Pancreas (tissue), 10 donors: ENCODE measurements at regions not wholly inside any gene's neighbourhood (a gene's known extent, or its start where the extent isn't known, plus 50 kb on each side); places are given as distances from the start of the nearest gene placed in this dataset.

Source experiments
- ATAC-seq, 4 donors: fragments of 200-7000 bp; cut with Tn5 transposase; one replicate each; pipeline versions ENCODE4 v1.8.0 to v1.9.1; 2020; ENCODE audit warnings: mild to moderate bottlenecking in 4 of 4, moderate library complexity in 4 of 4
- DNase-seq, 6 donors: peaks; one replicate each; pipeline ENCODE4 v3.0.0-alpha.2; 2020
- FAIRE-seq: peaks from 2 replicates; lab custom pipeline; 2012; peaks lifted over from hg19 to GRCh38; lab: Jason Lieb, UNC
- H3K27ac ChIP-seq, 4 donors: fragments of 200-600 bp; sonication (generic); 1 replicate in 3 of 4; 2 replicates in 1 of 4; pipeline versions ENCODE4 v1.5.0 to v1.8.0; 2020
- H3K27me3 ChIP-seq, 4 donors: fragments of 200-600 bp; one replicate each; pipeline ENCODE4 v1.8.0; 2021
- H3K36me3 ChIP-seq, 3 donors: fragments of 200-600 bp; sonication (generic) in 1 of 3; one replicate each; pipeline versions ENCODE4 v1.5.0 to v1.8.0; 2020 to 2021
- H3K4me1 ChIP-seq, 3 donors: fragments of 200-600 bp; one replicate each; pipeline ENCODE4 v1.8.0; 2021
- H3K4me3 ChIP-seq, 4 donors: fragments of 200-600 bp; sonication (generic) in 2 of 4; one replicate each; pipeline versions ENCODE4 v1.5.0 to v1.8.0; 2020 to 2021
- H3K9me3 ChIP-seq, 4 donors: fragments of 200-600 bp; one replicate each; pipeline ENCODE4 v1.8.0; 2021
- WGBS, 2 donors: extraction: QIAGEN DNeasy Blood & Tissue Kit; methylation state at CpG; one replicate each; pipeline ENCODE4 v1.1.7; 2013; 5-methylcytosine and 5-hydroxymethylcytosine counted together
- intact Hi-C, 3 donors: fragments of 100-400 bp; cut with DNase I; formaldehyde crosslinking; loops; one replicate each; pipeline versions ENCODE4 v1.11.1 to v1.14.2; 2022
- TF ChIP-seq, protein P1 (sequence below), 4 donors: fragments of 200-600 bp; sonication (generic) in 3 of 4; IDR thresholded peaks; one replicate each; pipeline versions ENCODE4 v1.5.0 to v1.8.0; 2021; ENCODE audit warnings: antibody characterized with exemption in 4 of 4
- donor health status: healthy with polysubstance abuse.
- donor health status: DM: no; HTN: no; CAD: no; lungs with moderate emphysema.
- donor health status: DM: no; HTN: no; CAD: no.
- donor health status: control.
- donor health status: control.
- donor health status: Bipolar disorder and iron deficiency.
- donor health status: DM: yes; HTN: yes; CAD: no.
- donor health status: DM: no; HTN: no; CAD: no.
- donor health status: DM: no; HTN: no; CAD: no.
- donor health status: DM: yes; HTN: yes; CAD: no.

DNA sequence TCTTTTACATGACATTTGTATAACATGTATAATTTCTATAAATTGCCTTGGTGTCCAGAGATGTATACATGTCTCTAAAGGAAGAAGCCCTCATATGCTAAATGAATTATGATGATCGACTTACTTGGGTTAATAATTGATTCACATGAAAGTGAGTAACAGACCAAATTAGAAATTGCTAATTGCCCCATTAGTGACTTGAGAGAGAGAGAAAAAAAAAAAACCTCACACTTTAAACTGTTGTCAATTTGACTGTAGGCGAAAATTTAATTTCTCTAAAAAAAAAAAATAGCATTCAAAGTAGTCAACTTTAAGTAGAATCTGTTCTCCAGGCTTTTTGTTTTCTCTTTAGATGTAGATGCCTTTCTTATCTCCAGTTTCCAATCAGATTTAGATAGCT, 383.3 kb downstream of the SH2D4B start:
- FAIRE-seq (no peak), DNase-seq (no peak), ATAC-seq (no peak)
- no peaks in the 10 kb centered on the region for H3K36me3 ChIP-seq
- WGBS, 2 donors, result 30 to 42% methylated on average over 2 of the region's 2 CpGs
- intact Hi-C loops, result loop anchor here in 2 of 3 donors (10.0 kb wide), 2 partner anchors 256 to 546 kb away; no protein-coding TSS in a partner anchor
- TF ChIP-seq, protein P1, sequence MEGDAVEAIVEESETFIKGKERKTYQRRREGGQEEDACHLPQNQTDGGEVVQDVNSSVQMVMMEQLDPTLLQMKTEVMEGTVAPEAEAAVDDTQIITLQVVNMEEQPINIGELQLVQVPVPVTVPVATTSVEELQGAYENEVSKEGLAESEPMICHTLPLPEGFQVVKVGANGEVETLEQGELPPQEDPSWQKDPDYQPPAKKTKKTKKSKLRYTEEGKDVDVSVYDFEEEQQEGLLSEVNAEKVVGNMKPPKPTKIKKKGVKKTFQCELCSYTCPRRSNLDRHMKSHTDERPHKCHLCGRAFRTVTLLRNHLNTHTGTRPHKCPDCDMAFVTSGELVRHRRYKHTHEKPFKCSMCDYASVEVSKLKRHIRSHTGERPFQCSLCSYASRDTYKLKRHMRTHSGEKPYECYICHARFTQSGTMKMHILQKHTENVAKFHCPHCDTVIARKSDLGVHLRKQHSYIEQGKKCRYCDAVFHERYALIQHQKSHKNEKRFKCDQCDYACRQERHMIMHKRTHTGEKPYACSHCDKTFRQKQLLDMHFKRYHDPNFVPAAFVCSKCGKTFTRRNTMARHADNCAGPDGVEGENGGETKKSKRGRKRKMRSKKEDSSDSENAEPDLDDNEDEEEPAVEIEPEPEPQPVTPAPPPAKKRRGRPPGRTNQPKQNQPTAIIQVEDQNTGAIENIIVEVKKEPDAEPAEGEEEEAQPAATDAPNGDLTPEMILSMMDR (IDR thresholded peaks at IDR 0.05), result no peak
- no peaks in the 10 kb centered on the region for H3K9me3 ChIP-seq
- H3K27ac ChIP-seq, result no peak overlapping the region
- no peaks in the 10 kb centered on the region for H3K4me1 ChIP-seq
- H3K4me3 ChIP-seq, result no peak overlapping the region
- peaks cover 0 to 6% (median 0%) of the 10 kb centered on the region in 4 donors for H3K27me3 ChIP-seq

DNA sequence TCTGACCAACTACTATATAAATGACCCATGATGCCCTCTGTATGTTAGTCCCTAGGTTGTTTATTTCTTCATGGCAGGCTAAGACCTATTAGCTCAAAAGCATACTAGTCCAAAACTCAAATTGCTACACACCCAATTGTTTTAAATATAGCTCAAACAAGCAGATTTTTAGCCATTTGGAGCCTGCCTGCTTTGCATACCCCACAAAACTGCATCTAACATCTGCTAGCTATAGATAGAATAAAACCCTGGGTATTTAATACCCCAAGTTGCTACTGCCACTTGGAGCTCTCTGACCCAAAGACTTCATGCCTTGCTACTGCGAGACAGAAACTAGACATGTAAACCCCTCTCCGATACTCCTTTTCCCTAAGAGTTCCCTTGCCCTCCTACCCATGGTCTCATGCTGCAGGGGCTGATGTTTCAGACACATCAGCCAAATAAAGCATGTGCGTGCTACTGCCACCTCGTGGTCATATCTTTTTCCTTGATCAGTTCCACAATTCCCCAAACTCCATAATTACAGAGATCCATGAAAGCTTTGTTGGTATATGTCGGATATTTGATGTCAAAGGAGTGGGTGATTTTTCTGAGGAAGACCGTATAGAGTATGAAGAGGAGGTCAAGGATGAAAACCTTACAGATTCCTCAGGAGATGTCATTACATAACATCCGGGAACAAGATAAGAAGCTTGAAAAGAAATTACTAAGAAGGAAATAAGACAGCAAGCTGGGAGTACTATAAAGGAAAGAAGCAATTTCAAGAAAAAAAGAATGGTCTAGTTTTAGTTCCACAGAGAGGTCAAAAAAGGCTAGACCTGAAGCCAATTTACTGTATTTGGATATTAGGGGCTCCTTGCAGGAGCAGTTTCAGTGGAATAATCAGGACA, 386.6 kb downstream of the SH2D4B start:
- intact Hi-C loops, result loop anchor here in 2 of 3 donors (10.0 kb wide), 2 partner anchors 260 to 550 kb away; no protein-coding TSS in a partner anchor
- ATAC-seq, result peak; percentile 48 to 74 (median 73)
- H3K27me3 ChIP-seq, result peaks cover 0 to 4% (median 0%) of the 10 kb centered on the region in 4 donors
- no peaks in the 10 kb centered on the region for H3K9me3 ChIP-seq
- no peak overlapping the region for H3K4me3 ChIP-seq
- 20 to 28% methylated on average over 7 of the region's 7 CpGs for WGBS, 2 donors
- H3K27ac ChIP-seq, result no peak overlapping the region
- FAIRE-seq, result no peak
- TF ChIP-seq, protein P1 (IDR thresholded peaks at IDR 0.05), result peak; percentile 40 to 65 (median 58)
- no peaks in the 10 kb centered on the region for H3K36me3 ChIP-seq
- H3K4me1 ChIP-seq, result no peaks in the 10 kb centered on the region
- peak in 4 of 6 donors; percentile 15 to 57 (median 40) for DNase-seq

DNA sequence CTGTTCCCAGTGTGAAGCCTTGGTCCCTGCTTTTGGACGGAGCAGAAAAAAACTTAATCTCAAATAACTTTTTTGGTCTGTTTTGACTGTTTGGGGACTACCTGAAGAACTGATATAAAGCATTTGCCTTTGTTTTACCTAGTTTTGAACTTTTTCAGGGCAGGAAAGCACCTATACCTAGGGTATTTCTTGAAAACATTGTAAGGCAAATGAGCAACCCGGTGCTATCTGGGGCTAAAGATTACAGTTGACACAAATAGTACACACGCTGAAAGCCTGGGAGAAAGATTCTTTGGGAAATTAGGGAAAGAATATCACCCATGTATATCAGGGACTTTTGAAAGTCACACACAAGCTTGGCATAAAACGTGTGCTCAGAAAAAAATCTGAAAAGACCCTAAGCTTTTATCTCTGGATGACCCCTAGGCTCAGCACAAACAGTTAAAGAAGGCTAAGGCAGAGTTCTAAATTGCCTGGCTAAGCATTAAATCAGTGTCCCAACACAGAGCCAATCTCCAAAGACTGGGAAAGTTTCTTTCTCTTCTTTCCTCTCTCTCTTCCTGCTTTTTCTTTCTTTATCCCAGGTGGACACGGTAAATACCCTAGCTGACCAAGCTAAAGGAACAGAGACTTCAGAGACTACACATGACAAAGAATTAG, 389.8 kb downstream of the SH2D4B start:
- WGBS, 2 donors, result 50% methylated on average over 5 of the region's 5 CpGs
- no peak for ATAC-seq
- Histone ChIP-seq H3K27me3 (peaks cover 0 to 4% (median 0%) of the 10 kb centered on the region in 4 donors), H3K4me1 (no peaks in the 10 kb centered on the region), H3K4me3 (no peak overlapping the region), H3K36me3 (no peaks in the 10 kb centered on the region), H3K9me3 (no peaks in the 10 kb centered on the region), H3K27ac (no peak overlapping the region)
- no peak for FAIRE-seq
- intact Hi-C loops, result loop anchor here in 2 of 3 donors (10.0 kb wide), 2 partner anchors 263 to 553 kb away; no protein-coding TSS in a partner anchor
- TF ChIP-seq, protein P1 (IDR thresholded peaks at IDR 0.05), result no peak
- DNase-seq, result no peak

DNA sequence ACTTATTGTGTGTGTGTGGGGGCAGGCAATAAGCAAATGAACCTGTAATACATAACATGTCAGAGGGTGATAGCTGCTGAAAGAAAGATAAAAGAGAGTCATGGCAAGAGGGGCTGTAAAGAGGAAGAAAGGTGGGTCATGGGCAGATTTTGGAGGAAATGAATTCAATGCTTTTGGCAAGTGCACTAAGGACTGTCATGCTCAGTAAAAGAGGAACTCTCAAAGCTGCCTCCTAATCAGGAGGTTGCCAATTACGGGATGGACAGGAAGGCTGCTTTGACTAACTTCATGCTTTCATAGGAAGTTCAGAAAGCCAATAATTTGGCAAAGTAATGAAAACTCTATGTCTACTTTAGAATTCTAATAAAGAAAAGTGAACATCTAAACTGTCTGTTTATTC, 401.2 kb downstream of the SH2D4B start:
- Histone ChIP-seq H3K36me3 (no peaks in the 10 kb centered on the region), H3K9me3 (no peaks in the 10 kb centered on the region), H3K27me3 (no peaks in the 10 kb centered on the region), H3K4me3 (no peak overlapping the region), H3K4me1 (no peaks in the 10 kb centered on the region), H3K27ac (no peak overlapping the region)
- no peak for ATAC-seq
- intact Hi-C loops, result no loop called here
- FAIRE-seq, result no peak
- WGBS, 2 donors, result 66 to 75% methylated on average over 1 of the region's 1 CpG
- TF ChIP-seq, protein P1 (IDR thresholded peaks at IDR 0.05), result no peak
- DNase-seq, result no peak
